ENCODE measurements at regions not wholly inside any gene's neighbourhood (a gene's known extent, or its start where the extent isn't known, plus 50 kb on each side); places are given as distances from the start of the nearest gene placed in this dataset.

GRCh38 chr16:9296271-9296590 is 204.8 kb downstream of the HAPSTR1 start:
- TF ChIP-seq CTCF (IDR thresholded peaks at IDR 0.05 in 4 of 5, conservative IDR thresholded peaks at IDR 0.05 in 1 of 5) (no peak), POLR2A (IDR thresholded peaks at IDR 0.05) (no peak)
